Prostate gland (tissue), 2 donors: ENCODE measurements at regions not wholly inside any gene's neighbourhood (a gene's known extent, or its start where the extent isn't known, plus 50 kb on each side); places are given as distances from the start of the nearest gene placed in this dataset.

ENCODE experiments used
- CTCF ChIP-seq, 4 experiments: fragments of 200-600 bp in 2 of 4; fragments of 450-650 bp in 2 of 4; sonication (generic) in 2 of 4; IDR thresholded peaks; 1 replicate in 3 of 4; 2 replicates in 1 of 4; pipeline ENCODE4 v1.5.1; 2016 to 2019; ENCODE audit warnings: antibody characterized with exemption in 4 of 4, mild to moderate bottlenecking in 2 of 4, moderate library complexity in 2 of 4
- POLR2A ChIP-seq: fragments of 450-650 bp; IDR thresholded peaks from one replicate; pipeline ENCODE4 v1.6.1; 2016; ENCODE audit warnings: antibody characterized with exemption, mild to moderate bottlenecking

GRCh38 chr1:29824511-29825273, 588.4 kb downstream of the PTPRU start:
- no peak for TF ChIP-seq CTCF (IDR thresholded peaks at IDR 0.05)
- TF ChIP-seq POLR2A, result no peak
